SK-N-MC (cell line): ENCODE measurements at regions not wholly inside any gene's neighbourhood (a gene's known extent, or its start where the extent isn't known, plus 50 kb on each side); places are given as distances from the start of the nearest gene placed in this dataset.

Experiments used
- EZH2 ChIP-seq: fragments of 200-600 bp; sonication (generic); IDR thresholded peaks from one replicate; pipeline ENCODE4 v1.6.1; 2017; ENCODE audit warnings: antibody characterized with exemption
- POLR2AphosphoS5 ChIP-seq: IDR thresholded peaks from 2 replicates; pipeline ENCODE4 v1.6.1; 2012; ENCODE audit warnings: mild to moderate bottlenecking, low read depth, low read length, borderline replicate concordance

- no peak for TF ChIP-seq EZH2
- no peak for TF ChIP-seq POLR2AphosphoS5
These were observed 166.0 kb downstream of the FHIP1A start for GRCh38 chr4:151574968-151575367.
